Neural crest cell (in vitro differentiated cells): ENCODE measurements at regions not wholly inside any gene's neighbourhood (a gene's known extent, or its start where the extent isn't known, plus 50 kb on each side); places are given as distances from the start of the nearest gene placed in this dataset.

Experiments
- DNase-seq: peaks from one replicate; pipeline ENCODE4 v3.0.0; 2021; ENCODE audit warnings: low read depth, mixed read lengths, low spot score
- H3K27ac Mint-ChIP-seq: one replicate; pipeline ENCODE4 v1.8.0; 2021; ENCODE audit warnings: mild to moderate bottlenecking, mixed read lengths; ENCODE audit not compliant: unreplicated experiment
- H3K27me3 Mint-ChIP-seq: 2 replicates; pipeline ENCODE4 v1.8.0; 2021; ENCODE audit warnings: low read depth, mild to moderate bottlenecking, mixed read lengths
- H3K36me3 Mint-ChIP-seq: 2 replicates; pipeline ENCODE4 v1.8.0; 2021; ENCODE audit warnings: low read depth, mild to moderate bottlenecking, mixed read lengths
- H3K4me1 Mint-ChIP-seq: 2 replicates; pipeline ENCODE4 v1.8.0; 2021; ENCODE audit warnings: mixed read lengths
- H3K4me3 Mint-ChIP-seq: one replicate; pipeline ENCODE4 v1.8.0; 2021; ENCODE audit warnings: mild to moderate bottlenecking, mixed read lengths
- H3K9me3 Mint-ChIP-seq: 2 replicates; pipeline ENCODE4 v1.8.0; 2021; ENCODE audit warnings: mixed read lengths
- TF ChIP-seq, protein P1 (sequence below): fragments of 200-600 bp; sonication (generic); conservative IDR thresholded peaks from 2 replicates; pipeline ENCODE4 v1.5.0; 2021; ENCODE audit warnings: antibody characterized with exemption, mild to moderate bottlenecking

DNA sequence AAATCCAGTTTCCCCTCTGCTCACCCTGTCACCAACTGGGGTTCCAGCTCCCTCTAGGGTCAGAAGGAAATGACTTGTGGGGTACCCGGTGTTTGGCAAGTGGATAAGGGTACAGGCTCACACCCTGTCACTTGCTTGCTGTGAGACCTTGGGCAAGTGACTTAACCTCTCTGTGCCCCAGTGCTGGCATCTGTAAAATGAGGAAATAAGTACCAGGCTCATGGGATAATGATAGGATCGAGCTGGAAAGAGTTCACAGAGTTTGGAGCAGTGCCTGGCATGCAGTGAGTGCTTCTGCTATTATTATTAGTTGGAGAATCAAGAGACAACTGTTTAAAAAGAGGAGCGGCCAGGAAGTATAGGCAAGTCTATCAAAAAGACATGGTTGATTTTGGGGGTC, 53.7 kb upstream of the DLX4 start:
- H3K4me1 Mint-ChIP-seq = peaks cover 6% of the 10 kb centered on the region
- H3K9me3 Mint-ChIP-seq = no peaks in the 10 kb centered on the region
- no peak overlapping the region for H3K27ac Mint-ChIP-seq
- no peak for DNase-seq
- TF ChIP-seq, protein P1, sequence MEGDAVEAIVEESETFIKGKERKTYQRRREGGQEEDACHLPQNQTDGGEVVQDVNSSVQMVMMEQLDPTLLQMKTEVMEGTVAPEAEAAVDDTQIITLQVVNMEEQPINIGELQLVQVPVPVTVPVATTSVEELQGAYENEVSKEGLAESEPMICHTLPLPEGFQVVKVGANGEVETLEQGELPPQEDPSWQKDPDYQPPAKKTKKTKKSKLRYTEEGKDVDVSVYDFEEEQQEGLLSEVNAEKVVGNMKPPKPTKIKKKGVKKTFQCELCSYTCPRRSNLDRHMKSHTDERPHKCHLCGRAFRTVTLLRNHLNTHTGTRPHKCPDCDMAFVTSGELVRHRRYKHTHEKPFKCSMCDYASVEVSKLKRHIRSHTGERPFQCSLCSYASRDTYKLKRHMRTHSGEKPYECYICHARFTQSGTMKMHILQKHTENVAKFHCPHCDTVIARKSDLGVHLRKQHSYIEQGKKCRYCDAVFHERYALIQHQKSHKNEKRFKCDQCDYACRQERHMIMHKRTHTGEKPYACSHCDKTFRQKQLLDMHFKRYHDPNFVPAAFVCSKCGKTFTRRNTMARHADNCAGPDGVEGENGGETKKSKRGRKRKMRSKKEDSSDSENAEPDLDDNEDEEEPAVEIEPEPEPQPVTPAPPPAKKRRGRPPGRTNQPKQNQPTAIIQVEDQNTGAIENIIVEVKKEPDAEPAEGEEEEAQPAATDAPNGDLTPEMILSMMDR = no peak
- H3K36me3 Mint-ChIP-seq = no peaks in the 10 kb centered on the region
- no peak overlapping the region for H3K4me3 Mint-ChIP-seq
- peaks cover 72% of the 10 kb centered on the region for H3K27me3 Mint-ChIP-seq

DNA sequence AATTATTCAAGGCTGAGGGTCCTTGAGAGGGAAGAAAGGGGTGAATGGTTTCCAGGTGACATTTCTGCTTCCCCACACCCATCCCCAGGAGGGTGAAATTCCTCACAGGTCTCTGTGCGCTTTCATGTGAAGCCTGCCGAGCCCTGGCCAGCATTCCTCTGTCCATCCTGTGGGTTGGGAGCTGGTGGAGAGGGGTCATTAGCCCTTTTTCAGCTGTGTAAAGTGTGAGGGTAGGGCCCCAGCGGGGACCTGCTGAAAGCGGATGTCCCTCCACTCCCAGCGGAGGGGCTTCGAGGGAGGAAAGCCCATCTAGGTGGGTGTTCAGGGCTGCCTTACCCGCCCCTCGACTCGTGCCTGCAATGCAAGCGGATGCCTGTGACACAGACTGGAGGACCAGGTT, 53.3 kb upstream of the DLX4 start:
- peaks cover 69% of the 10 kb centered on the region for H3K27me3 Mint-ChIP-seq
- no peak overlapping the region for H3K27ac Mint-ChIP-seq
- no peaks in the 10 kb centered on the region for H3K9me3 Mint-ChIP-seq
- no peak for DNase-seq
- TF ChIP-seq, protein P1 = no peak
- peaks cover 4% of the 10 kb centered on the region for H3K4me1 Mint-ChIP-seq
- H3K4me3 Mint-ChIP-seq = no peak overlapping the region
- no peaks in the 10 kb centered on the region for H3K36me3 Mint-ChIP-seq

DNA sequence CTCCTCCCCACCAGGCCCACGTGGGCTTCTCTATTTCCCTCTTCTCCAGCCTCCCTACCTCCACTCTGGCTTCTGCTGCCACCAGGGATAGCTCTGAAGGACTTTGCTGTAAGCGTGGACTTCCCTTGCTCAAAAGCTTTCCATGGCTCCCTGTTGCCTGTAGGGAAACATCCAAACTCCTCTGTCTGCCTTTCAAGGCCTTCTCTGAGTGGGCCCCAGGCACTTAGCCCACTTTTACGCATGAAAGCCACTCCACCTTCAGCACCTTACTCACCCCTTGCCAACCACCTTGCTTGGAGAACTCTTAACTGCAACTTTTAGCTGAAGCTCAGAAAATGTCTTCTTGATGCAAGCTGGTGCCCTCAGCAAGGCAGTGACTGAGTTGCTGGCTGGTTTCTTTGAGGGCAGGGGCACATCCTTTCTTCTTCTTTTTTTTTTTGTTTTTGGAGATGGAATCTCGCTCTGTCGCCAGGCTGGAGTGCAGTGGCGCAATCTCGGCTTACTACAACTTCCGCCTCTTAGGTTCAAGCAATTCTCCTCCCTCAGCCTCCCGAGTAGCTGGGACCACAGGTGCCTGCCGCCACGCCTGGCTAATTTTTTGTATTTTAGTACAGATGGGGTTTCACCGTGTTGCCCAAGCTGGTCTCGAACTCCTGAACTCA, 52.0 kb upstream of the DLX4 start:
- Mint-ChIP-seq H3K4me3 (no peak overlapping the region), H3K27me3 (peaks cover 57% of the 10 kb centered on the region), H3K9me3 (no peaks in the 10 kb centered on the region), H3K4me1 (peaks cover 10% of the 10 kb centered on the region), H3K36me3 (no peaks in the 10 kb centered on the region), H3K27ac (no peak overlapping the region)
- no peak for DNase-seq
- TF ChIP-seq, protein P1 = no peak

DNA sequence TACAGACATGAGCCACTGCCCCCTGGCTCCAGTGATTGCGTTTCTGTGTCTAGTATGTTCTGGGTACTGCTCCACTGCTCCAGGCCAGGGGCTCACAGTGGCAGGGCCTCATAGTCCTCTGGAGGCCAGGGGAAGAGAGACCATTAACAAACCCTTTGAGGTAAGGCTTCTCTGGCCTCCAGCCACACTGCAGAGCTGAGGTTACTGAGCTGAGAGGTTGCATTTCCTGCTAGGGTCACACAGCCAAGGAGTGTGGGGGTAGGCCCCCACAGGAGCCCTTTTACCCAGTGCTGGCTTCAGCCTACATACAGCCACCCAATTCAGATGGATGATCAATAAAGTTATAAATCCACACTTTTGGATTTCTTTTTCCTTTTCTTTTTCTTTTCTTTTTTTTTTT, 50.4 kb upstream of the DLX4 start:
- Mint-ChIP-seq H3K9me3 (no peaks in the 10 kb centered on the region), H3K36me3 (no peaks in the 10 kb centered on the region), H3K4me3 (no peak overlapping the region), H3K27ac (no peak overlapping the region), H3K4me1 (peaks cover 18% of the 10 kb centered on the region), H3K27me3 (peaks cover 41% of the 10 kb centered on the region)
- no peak for DNase-seq
- TF ChIP-seq, protein P1 = no peak
